Stromal cell of bone marrow (primary cell): ENCODE measurements at regions not wholly inside any gene's neighbourhood (a gene's known extent, or its start where the extent isn't known, plus 50 kb on each side); places are given as distances from the start of the nearest gene placed in this dataset.
"Not testable (repeated sequence)": the region's sequence is repeated elsewhere in the genome, so short reads cannot be mapped to it uniquely, and the experiment has no call there.

Experiments used
- DNase-seq: peaks from one replicate; pipeline ENCODE4 v3.0.0-alpha.2; 2012; ENCODE audit warnings: low read depth

DNA sequence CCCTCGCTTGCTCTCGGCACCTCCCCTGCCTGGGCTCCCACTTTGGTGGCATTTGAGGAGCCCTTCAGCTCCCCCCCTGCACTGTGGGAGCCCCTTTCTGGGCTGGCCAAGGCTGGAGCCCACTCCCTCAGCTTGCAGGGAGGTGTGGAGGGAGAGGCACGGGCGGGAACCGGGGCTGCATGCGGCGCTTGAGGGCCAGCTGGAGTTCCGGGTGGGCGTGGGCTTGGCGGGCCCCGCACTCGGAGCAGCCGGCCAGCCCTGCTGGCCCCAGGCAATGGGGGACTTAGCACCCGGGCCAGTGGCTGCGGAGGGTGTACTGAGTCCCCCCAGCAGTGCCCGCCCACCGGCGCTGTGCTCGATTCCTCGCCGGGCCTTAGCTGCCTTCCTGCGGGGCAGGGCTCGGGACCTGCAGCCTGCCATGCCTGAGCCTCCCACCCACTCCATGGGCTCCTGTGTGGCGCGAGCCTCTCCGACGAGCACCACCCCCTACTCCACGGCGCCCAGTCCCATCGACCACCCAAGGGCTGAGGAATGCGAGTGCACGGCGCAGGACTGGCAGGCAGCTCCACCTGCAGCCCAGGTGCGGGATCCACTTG, 730.0 kb upstream of the SEMA6A start:
- not testable (repeated sequence) for DNase-seq

DNA sequence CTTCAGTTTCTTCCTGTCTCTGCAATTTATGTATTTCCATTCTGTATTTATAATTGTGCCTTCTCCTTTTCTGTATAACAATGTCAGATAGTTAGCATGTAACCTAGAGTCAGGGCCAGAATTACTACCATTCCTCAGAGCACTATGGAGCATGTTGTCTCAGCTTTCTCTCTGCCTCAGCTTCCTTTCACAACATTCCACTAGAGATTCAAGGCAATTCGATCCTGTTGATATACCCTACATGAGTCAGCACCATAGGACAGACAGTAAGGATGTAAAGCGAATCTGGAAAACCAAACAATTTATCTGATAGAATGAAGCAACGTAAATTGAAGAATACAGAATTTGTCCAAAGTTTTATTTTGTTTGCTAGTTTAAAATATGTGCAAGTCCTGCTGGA, 728.3 kb upstream of the SEMA6A start:
- DNase-seq: no peak

DNA sequence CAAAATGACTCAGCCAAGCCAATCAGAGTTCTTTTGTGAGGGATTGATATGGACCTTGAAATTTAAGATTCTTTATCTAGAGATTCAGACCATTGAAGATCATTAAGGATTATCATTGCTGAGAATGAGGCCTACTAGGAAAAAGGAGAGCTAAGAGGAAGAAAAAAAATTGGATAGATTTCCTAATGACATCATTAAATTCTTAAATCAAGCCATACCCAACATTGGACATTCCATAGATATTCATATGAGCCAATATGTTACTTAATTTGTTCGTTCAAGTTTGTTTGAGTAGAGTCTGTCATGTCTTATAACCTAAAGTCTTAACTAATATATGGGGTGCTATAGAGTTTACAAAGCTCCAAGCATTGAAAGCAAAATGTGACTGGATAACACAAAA, 727.9 kb upstream of the SEMA6A start:
- no peak for DNase-seq

DNA sequence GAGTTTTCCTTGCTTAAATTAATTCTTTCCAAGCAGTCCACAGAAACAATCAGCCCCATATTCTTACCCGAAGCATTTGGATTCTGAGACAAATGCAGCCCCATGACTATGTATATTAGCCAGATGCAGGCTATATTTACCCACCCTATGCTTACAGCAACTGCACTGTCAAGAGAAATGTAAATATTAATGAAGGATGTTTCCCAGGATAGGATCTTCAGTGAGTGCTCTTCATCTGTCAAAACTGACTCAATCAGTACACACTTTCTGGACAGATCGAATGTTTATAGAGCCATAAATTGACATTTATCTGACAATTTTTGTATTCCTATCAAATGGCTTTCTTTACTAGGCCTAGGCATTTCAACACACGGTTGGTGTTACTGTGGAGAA, 725.3 kb upstream of the SEMA6A start:
- DNase-seq: no peak

DNA sequence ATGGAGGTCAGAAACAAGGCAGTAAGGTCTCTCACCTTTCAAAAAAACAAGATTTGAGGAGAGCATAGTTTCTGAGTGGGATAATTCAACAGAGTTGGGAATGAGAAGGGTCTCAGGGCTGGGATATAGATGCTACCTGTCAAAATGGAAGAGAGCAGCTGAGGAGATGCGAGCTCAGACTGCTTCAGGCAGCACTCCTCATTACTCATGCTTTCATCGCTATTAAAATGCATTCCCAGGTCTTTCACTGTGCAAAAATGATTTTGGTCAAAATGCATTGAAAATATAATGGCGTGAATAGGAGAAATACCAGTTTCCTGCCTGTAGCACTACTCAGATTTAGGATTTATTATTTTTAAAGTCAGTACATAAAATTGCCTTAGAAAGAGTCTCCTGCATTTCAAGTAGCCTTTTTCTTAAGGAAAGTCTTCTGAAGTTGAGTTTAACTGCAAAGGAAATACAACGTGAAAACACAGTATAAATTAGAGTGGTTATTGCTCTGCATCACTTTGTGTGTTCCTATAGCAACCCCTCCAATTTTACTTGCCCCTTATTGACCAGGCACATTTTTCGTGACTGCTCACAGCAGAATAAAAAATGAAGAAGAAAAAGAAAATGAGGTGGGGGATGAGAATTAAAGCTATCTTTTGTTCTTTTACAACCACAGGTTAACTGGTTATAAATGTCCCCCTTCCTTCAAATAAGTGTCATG, 724.8 kb upstream of the SEMA6A start:
- DNase-seq: no peak

DNA sequence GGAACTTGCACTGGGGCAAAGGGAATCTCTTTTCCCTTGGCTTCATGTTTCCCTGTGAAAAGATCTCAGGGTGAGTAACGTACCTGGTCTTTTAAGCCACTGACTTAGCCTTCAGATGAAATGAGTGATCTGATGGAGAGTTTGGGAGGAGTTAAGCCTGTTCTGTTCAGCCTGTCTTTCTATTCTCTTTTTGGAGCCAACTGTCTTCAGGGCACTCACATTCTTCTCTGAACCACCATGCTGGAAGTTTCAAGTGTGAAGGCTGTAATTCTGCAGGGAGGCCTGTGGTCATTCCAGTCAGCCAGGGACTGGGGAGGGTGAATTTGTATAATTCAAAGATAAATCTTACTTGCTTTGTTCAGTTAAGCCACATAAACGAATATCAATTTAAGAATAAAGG, 722.2 kb upstream of the SEMA6A start:
- no peak for DNase-seq

DNA sequence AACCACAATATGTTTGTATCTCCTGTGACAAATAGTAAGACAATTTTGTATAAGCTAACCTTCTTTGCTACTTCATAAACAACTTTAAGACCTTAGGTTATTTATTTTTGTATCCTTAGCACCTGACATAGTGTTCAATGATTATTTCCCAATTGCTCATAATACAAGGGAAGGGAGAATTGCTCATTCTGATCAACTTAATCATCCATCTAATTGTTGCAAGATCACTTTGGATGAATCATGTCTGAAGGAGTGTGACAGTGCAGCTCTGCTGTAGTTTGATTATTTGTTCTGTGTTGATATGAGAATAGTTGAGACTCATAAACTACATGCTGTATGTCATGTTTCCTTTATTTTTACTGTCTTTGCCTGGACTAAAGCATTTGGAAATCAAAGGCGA, 721.3 kb upstream of the SEMA6A start:
- DNase-seq: no peak

DNA sequence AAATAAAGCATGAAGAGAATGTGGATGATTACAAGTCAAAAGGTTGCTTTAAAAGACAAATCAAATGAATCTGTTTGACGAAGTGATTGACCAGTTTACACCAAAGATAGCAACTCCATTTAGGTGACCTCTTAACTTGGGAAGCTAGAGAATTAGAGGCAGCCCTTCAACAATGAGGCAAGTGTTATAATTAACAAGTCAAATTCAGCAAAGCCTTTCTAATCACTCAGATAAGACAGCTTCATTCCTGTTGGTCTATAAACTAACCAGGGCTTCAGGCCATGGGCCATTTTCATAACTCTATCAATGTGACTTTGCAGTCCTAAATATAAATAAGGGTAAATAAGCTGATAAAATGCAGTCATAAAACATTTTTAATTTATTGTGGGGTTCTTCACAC, 712.2 kb upstream of the SEMA6A start:
- no peak for DNase-seq

GRCh38 chr5:117271656-117272055, 697.0 kb upstream of the SEMA6A start:
- DNase-seq: no peak

GRCh38 chr5:117266280-117266679, 691.7 kb upstream of the SEMA6A start:
- DNase-seq: no peak

DNA sequence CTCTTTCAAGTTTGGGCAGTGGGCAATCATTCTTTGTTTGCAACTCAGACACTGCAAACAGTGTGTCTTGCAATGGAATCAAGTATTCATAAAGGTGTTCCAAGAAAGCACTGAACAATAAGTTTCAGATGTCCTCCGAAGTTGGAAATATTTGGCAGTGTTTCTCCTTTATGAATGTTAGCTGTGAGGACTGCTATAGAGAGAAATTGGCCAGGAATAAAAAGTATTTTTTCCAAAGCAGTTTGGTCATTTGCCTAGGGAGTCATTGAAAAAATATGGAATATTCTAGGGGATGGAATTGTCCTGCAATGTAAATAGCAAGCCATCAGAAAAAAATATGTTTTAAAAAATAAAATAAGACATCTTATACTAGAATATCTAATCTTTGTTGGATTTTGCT, 688.6 kb upstream of the SEMA6A start:
- no peak for DNase-seq

- no peak for DNase-seq
These were observed 688.0 kb upstream of the SEMA6A start for GRCh38 chr5:117262572-117263131.

DNA sequence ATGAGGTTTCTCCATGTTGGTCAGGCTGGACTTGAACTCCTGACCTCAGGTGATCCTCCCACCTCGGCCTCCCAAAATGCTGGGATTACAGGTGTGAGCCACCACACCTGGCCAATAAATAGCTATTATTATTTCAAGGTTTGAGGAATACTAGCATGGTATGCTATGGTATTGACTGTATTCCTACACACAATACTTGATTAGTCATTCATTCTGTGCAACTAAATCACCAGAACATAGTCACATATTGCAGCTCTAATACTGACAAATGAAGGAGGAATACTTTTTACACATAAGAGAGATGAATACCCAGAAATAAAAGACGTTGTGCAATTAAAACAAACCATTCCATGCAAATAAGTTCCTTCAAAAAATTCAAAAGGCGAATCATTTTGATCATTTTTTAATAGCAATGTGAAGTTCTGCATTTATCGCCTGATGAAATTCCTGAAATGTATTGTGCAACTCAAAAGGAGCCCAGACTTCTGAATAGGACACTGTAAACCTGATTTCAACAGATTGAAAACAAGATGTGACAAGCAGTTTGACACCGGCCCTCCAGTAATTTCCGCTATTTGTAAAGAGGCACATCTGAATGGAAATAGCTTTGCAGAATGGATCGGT, 687.4 kb upstream of the SEMA6A start:
- DNase-seq: no peak

DNA sequence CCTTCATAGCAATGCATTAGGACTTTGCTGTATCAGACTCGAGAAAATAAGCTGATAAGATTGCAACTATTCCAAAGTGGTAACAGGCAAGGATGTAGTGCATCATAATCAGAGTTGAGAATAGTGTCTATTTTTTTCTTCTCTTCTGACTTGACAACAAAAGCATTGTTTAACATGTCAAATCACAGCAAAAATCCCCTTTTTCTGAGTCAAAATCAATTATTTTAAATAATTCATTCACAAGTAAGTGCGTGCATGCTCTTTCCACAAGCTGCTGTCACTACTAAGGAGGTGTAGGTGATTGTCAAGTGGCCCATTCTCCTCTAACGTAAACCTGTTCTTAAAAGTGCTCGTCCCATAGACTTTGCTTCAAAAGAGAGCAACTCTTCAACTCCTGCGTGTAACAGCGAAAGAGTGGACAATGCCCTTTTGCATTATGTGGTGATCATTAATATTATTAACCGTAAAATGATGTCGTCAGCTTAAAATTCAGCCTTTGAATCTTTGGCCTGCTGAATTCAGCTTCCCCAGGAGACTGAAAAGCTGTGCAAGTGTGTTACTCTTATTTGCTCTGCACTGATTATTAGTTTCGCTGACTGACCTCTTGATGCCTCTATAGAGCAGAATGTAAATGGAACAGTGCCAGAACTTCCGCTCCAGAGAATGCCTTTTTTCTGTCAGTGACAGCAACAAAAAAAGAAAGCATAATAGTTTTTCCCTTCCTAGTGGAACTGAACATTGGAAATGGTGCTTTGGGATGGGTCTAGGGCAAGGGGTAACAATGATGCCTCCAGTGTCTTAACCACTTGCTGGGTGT, 680.8 kb upstream of the SEMA6A start:
- DNase-seq: no peak

DNA sequence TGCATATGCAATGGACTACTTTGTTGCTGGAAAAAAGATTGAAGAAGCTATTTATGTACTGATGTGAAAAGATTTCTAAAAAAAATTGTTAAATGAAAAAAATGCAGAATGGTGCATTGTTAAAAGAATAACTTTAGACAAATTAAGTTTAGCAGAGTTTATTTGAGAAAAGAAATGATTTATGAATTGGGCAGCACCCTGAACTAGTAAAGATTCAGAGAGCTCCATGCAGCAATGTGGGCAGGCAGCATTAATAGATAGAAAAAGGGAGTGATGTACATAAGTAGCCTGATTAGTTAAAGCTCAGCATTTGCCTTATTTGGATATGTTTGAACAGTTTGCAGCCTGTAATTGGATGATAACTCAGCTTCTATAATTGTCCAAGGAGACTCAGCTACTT, 677.9 kb upstream of the SEMA6A start:
- no peak for DNase-seq

DNA sequence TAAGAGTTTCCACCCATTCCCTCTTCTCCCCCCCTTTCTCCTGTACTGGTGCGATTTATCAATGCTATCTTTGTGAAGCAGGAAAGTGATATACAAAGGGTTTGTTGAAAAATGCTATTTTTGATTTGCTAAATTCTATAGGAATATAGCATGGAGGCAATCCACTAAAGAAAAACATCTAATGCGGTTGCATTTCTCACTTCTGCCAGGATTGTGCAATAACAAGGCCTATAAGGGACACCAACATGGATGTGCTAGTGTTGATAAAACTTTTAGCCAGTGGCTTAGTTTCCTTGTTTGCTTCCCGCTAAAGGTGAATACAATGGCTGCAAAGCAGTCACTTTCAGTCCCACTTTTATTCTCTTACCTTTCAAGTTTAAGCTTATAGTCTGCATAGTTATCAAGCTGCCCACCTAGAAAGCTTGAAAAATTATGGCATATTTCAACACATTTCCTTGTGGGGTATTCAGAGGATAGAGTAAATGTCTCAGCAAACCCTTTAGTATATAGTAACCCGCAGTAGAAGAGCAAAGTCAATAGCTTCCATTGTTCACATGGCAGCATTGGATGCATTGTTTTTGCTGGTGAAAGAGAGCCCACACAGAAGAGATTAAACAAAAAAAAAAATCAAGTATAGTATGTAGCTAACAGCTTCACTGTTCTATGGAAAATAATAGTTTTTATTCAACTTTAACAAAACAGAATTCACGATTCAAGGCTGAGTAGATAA, 674.6 kb upstream of the SEMA6A start:
- DNase-seq: no peak

DNA sequence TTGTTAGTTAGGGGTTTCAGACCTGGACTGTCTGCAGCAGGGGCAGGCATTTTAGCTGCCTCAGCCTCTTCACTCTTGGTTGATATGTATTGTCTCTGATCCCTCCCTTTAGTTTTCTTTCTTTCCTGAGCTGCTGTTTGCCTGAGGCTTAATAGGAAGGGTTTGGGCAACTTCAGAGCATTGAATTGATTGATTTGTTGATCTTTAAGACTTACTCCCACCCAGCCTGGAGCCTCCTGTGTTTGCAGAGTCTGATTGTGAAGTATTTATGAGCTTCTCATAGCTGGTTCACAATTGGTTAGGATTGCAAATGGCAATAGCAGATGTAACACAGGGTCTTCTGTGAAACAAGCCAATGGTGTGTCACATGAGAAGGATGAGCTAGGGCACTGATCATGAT, 671.8 kb upstream of the SEMA6A start:
- DNase-seq: no peak

- DNase-seq: no peak
These were observed 670.5 kb upstream of the SEMA6A start for GRCh38 chr5:117245130-117245529.

DNA sequence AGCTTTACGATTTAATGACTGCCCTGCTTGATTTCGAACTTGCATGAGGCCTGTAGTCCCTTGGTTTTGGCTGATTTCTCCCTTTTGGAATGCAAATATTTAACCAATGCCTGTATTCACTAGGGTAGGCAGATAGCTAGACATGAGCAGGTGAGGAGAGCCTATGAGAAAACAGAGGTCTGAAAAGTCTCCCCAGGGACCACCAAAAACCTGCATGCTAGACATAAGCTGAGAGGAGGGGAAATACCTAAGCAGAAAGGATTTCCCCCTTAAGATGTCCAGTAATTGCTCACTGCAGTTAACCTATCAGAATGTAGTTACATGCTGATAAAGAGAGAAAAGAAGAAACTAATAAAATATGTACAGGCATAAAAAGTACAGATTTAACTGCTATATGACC, 667.4 kb upstream of the SEMA6A start:
- DNase-seq: no peak

DNA sequence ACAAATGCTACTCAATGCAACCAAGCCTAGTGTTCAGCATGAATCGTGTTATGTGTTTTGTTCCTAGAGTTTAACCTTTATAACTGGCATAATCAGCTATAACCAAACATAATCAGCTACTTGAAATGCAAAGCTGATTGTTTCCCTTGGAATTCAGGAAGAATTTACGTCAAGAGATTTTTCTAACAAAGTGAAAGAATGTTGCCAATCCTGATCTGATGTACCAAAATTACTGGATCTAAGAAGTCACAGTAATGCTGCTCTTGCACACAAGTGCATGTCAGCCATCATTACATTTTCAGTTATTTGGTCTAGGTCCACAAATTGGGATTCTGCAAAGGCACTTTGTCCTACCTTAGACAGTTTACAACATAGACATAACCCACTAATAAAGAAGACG, 662.3 kb upstream of the SEMA6A start:
- no peak for DNase-seq

- DNase-seq: no peak
These were observed 661.2 kb upstream of the SEMA6A start for GRCh38 chr5:117235786-117236185.

DNA sequence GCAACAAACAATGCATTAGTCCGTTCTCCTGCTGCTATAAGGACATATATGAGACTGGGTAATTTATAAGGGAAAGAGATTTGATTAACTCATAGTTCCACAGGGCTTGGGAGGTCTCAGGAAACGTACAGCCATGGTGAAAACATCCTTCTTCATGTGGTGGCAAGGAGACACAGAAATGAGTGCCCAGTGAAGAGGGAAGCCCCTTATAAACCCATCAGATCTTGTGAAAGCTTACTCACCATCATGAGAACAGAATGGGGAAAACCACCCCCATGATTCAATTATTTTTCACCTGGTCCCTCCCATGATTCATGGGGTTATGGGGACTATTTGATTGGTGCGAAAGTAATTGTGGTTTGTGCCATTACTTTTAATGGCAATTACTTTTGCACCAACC, 655.8 kb upstream of the SEMA6A start:
- no peak for DNase-seq
